Vagina (tissue), 2 donors: ENCODE measurements at regions not wholly inside any gene's neighbourhood (a gene's known extent, or its start where the extent isn't known, plus 50 kb on each side); places are given as distances from the start of the nearest gene placed in this dataset.

Source experiments
- CTCF ChIP-seq, 3 experiments: fragments of 450-650 bp in 2 of 3; fragments of 200-600 bp in 1 of 3; sonication (generic) in 1 of 3; IDR thresholded peaks; one replicate each; pipeline ENCODE4 v1.5.1; 2017 to 2019; ENCODE audit warnings: antibody characterized with exemption in 3 of 3, mild to moderate bottlenecking in 2 of 3, moderate library complexity in 2 of 3
- POLR2AphosphoS5 ChIP-seq, 2 donors: sonication (generic); formaldehyde crosslinking; IDR thresholded peaks; one replicate each; pipeline ENCODE4 v1.9.0; 2017; ENCODE audit warnings: antibody characterized with exemption in 2 of 2, mild to moderate bottlenecking in 2 of 2, low read depth in 1 of 2; ENCODE audit not compliant: insufficient read depth in 1 of 2

DNA sequence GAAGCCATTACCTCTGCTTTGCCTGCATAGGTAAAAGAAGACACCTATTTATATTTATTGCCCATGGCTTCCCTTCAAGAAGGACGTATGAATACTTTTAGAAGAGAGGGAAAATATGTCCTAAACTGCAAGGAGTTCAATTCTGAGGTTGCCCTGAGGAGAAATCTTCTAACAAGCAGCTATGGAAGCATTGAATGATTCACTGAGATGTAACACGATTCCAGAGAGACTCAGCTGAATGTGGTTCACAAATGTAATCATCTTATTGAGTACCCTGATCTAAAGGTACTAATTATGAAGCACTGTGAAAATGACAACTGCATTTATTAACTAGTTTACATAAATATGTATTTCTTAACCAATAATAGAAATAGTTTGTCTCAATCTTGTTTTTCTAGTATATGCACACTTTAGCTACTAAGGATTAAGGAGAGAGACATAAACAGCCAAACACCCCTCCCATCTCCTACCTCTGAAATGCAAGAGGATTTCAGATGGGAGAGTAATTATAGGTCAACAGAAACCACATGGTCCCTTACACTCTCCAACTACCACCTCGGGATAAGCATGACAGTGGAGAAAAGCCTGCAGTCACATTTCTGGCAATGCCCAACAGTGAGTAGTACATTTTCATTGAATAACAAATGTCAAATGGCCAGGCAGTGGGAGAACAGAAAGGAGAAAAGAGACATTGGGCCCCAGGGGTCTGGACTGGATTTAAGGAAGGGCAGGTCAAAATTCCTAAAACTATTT, 506.2 kb upstream of the IL12A start:
- TF ChIP-seq POLR2AphosphoS5 (IDR thresholded peaks at IDR 0.05; ENCODE audit: insufficient read depth in 1 of 2, low read depth in 1 of 2) (no peak), CTCF (IDR thresholded peaks at IDR 0.05) (no peak)
